ENCODE measurements at regions not wholly inside any gene's neighbourhood (a gene's known extent, or its start where the extent isn't known, plus 50 kb on each side); places are given as distances from the start of the nearest gene placed in this dataset.

- TF ChIP-seq CTCF (IDR thresholded peaks at IDR 0.05), result no peak
- no peak for TF ChIP-seq EP300 (IDR thresholded peaks at IDR 0.05)
Observed at GRCh38 chr4:130068072-130068471, 972.1 kb downstream of the C4orf33 start.
